ENCODE measurements at regions not wholly inside any gene's neighbourhood (a gene's known extent, or its start where the extent isn't known, plus 50 kb on each side); places are given as distances from the start of the nearest gene placed in this dataset.

- TF ChIP-seq ZFP36 (IDR thresholded peaks at IDR 0.05; ENCODE audit: borderline replicate concordance, partially characterized antibody) (no peak), CTCF (IDR thresholded peaks at IDR 0.05) (no peak), RFX5 (IDR thresholded peaks at IDR 0.05) (no peak), TFCP2L1 (CRISPR knock-in tag; IDR thresholded peaks at IDR 0.05) (no peak), EHMT2 (IDR thresholded peaks at IDR 0.05; ENCODE audit: low read depth) (no peak), NFE2L2 (conservative IDR thresholded peaks at IDR 0.05; ENCODE audit: low read length) (no peak), HES2 (IDR thresholded peaks at IDR 0.05) (no peak), GATA3 (IDR thresholded peaks at IDR 0.05; ENCODE audit: borderline replicate concordance) (no peak), RAD21 (conservative IDR thresholded peaks at IDR 0.05 in 1 of 2, IDR thresholded peaks at IDR 0.05 in 1 of 2) (no peak), HEYL (CRISPR knock-in tag; IDR thresholded peaks at IDR 0.05) (no peak)
- WGBS (ENCODE audit: missing lambda C conversion rate) = 3% methylated on average over 2 of the region's 2 CpGs
These were observed 112.7 kb downstream of the RFPL4B start for GRCh38 chr6:112459758-112460304.

GRCh38 chr6:112464901-112465665 is 118.0 kb downstream of the RFPL4B start:
- ATAC-seq (no peak), FAIRE-seq (no peak), DNase-seq (ENCODE audit: low read depth in 1 of 2, low spot score in 1 of 2) (no peak)
- H3K4me1 ChIP-seq = peaks cover 4% of the 10 kb centered on the region; the same call in 1 of the 3 replicates
- WGBS (ENCODE audit: missing lambda C conversion rate) = 23% methylated on average over 8 of the region's 8 CpGs
- no peak overlapping the region for H3K27ac ChIP-seq
- H3K4me2 ChIP-seq = no peak overlapping the region
- ChIA-PET CTCF (no interaction called here), POLR2A (no interaction called here)
- H3K4me3 ChIP-seq = no peak overlapping the region
- TF ChIP-seq CBX8 (IDR thresholded peaks at IDR 0.05) (no peak), MAX (IDR thresholded peaks at IDR 0.05) (no peak), KDM5A (IDR thresholded peaks at IDR 0.05) (no peak), NR3C1 (IDR thresholded peaks at IDR 0.05) (no peak), RARB (CRISPR knock-in tag; IDR thresholded peaks at IDR 0.05) (no peak), EHMT2 (IDR thresholded peaks at IDR 0.05; ENCODE audit: low read depth) (no peak), HDAC2 (IDR thresholded peaks at IDR 0.05) (no peak), JUN (IDR thresholded peaks at IDR 0.05) (no peak), EHF (CRISPR knock-in tag; IDR thresholded peaks at IDR 0.05) (no peak), ZNF302 (CRISPR knock-in tag; IDR thresholded peaks at IDR 0.05) (no peak), HOXB13 (CRISPR knock-in tag; IDR thresholded peaks at IDR 0.05; ENCODE audit: low read depth) (no peak), RFX5 (IDR thresholded peaks at IDR 0.05) (no peak), HOXB5 (CRISPR knock-in tag; IDR thresholded peaks at IDR 0.05) (no peak), SMC3 (IDR thresholded peaks at IDR 0.05) (no peak), HEYL (CRISPR knock-in tag; IDR thresholded peaks at IDR 0.05) (no peak), FOSB (CRISPR knock-in tag; IDR thresholded peaks at IDR 0.05) (no peak), ZC3H11A (IDR thresholded peaks at IDR 0.05) (no peak)
- H3K9me3 ChIP-seq = no peaks in the 10 kb centered on the region

More at GRCh38 chr6:112459758-112460304, 112.7 kb downstream of the RFPL4B start:
- no peaks in the 10 kb centered on the region for H3K9me3 ChIP-seq
- H3K27ac ChIP-seq = no peak overlapping the region
- H3K4me1 ChIP-seq = no peaks in the 10 kb centered on the region
- H3K4me3 ChIP-seq = no peak overlapping the region
- FAIRE-seq (no peak), DNase-seq (ENCODE audit: low read depth in 1 of 2, low spot score in 1 of 2) (no peak), ATAC-seq (no peak)
- H3K4me2 ChIP-seq = no peak overlapping the region
- POLR2A ChIA-PET = no interaction called here
- CTCF ChIA-PET = no interaction called here

Measured in A549 (cell line).